Heart left ventricle (tissue), 16 donors: ENCODE measurements at regions not wholly inside any gene's neighbourhood (a gene's known extent, or its start where the extent isn't known, plus 50 kb on each side); places are given as distances from the start of the nearest gene placed in this dataset.

Experiments used
- ATAC-seq, 4 donors: fragments of 200-7000 bp; cut with Tn5 transposase; one replicate each; pipeline ENCODE4 v1.9.1; 2020 to 2022; ENCODE audit warnings: moderate library complexity in 4 of 4, mild to moderate bottlenecking in 3 of 4, moderate number of reproducible peaks in 1 of 4
- DNase-seq, 5 donors: peaks; one replicate each; pipeline ENCODE4 v3.0.0-alpha.2; 2020
- H3K27ac ChIP-seq, 12 donors: fragments of 200-600 bp; sonication (generic) in 4 of 12; one replicate each; pipeline versions ENCODE4 v1.5.0 to v1.8.0; 2016 to 2022; ENCODE audit warnings: mild to moderate bottlenecking in 2 of 12
- H3K27me3 ChIP-seq, 9 donors: fragments of 200-600 bp; sonication (generic) in 2 of 9; one replicate each; pipeline versions ENCODE4 v1.5.1 to v1.8.0; 2016 to 2022; ENCODE audit warnings: mild to moderate bottlenecking in 3 of 9
- H3K36me3 ChIP-seq, 9 donors: fragments of 200-600 bp; sonication (generic) in 2 of 9; one replicate each; pipeline versions ENCODE4 v1.5.0 to v1.8.0; 2018 to 2022; ENCODE audit warnings: mild to moderate bottlenecking in 2 of 9
- H3K4me1 ChIP-seq, 12 donors: fragments of 200-600 bp; sonication (generic) in 4 of 12; one replicate each; pipeline versions ENCODE4 v1.5.0 to v1.8.0; 2016 to 2022; ENCODE audit warnings: mild to moderate bottlenecking in 3 of 12
- H3K4me3 ChIP-seq, 12 donors: fragments of 200-600 bp; sonication (generic) in 4 of 12; one replicate each; pipeline versions ENCODE4 v1.5.0 to v1.8.0; 2017 to 2022; ENCODE audit warnings: mild to moderate bottlenecking in 9 of 12, moderate library complexity in 4 of 12
- H3K9me3 ChIP-seq, 12 donors: fragments of 200-600 bp; sonication (generic) in 4 of 12; one replicate each; pipeline versions ENCODE4 v1.5.0 to v1.8.0; 2016 to 2022; ENCODE audit warnings: mild to moderate bottlenecking in 1 of 12
- POLR2A ChIP-seq, 2 donors: fragments of 450-650 bp; IDR thresholded peaks; one replicate each; pipeline ENCODE4 v1.6.1; 2017; ENCODE audit warnings: antibody characterized with exemption in 2 of 2, mild to moderate bottlenecking in 2 of 2, moderate library complexity in 2 of 2
- WGBS, 4 donors: extraction: QIAGEN DNeasy Blood & Tissue Kit in 2 of 4; methylation state at CpG; one replicate each; pipeline versions ENCODE4 v1.1.5 to v1.1.7; 2013 to 2018; 5-methylcytosine and 5-hydroxymethylcytosine counted together
- intact Hi-C, 10 donors: fragments of 100-400 bp; cut with DNase I; formaldehyde crosslinking; loops; one replicate each; pipeline versions ENCODE4 v1.11.1 to v1.14.2; 2022
- TF ChIP-seq, protein P1 (sequence below), 12 donors: fragments of 200-600 bp; sonication (generic) in 4 of 12; IDR thresholded peaks; one replicate each; pipeline versions ENCODE4 v1.5.0 to v1.8.0; 2018 to 2022; ENCODE audit warnings: antibody characterized with exemption in 12 of 12, mild to moderate bottlenecking in 5 of 12
- donor health status: ischemic (EF 13 %, LVEDD 7.1; RV severe dilation, severe dysfunction).
- donor health status: healthy with polysubstance abuse.
- donor health status: DM: no; HTN: yes; CAD: no.
- donor health status: DM: no; HTN: no; CAD: no.
- donor health status: ischemic (EF 25% LVEDD 6.9; RV normal size, moderate dysfunction).
- donor health status: ischemic (EF 25% LVEDD 5.7; RV mildly dilated, moderate dysfunction).
- donor health status: healthy.
- donor health status: DM: yes; HTN: yes; CAD: no.
- donor health status: ischemic (EF 35%, LVEDD 5.7; RV mildly dilated, moderate dysfunction).
- donor health status: nonischemic (EF 11% LVEDD 7.7; RV severe dilation, severe dysfunction).
- donor health status: DM: yes; HTN: yes; CAD: no.
- donor health status: PGD.
- donor health status: ischemic (EF 29% LVEDD 5.4; RV normal size, mild dysfunction).
- donor health status: nonischemic (EF 23%, LVEDD 6.1; RV moderate dilation, normal function).

GRCh38 chr5:164784230-164784629, 1278.8 kb downstream of the MAT2B start:
- H3K27me3 ChIP-seq, result no peaks in the 10 kb centered on the region
- DNase-seq (no peak), ATAC-seq (no peak)
- TF ChIP-seq, protein P1, sequence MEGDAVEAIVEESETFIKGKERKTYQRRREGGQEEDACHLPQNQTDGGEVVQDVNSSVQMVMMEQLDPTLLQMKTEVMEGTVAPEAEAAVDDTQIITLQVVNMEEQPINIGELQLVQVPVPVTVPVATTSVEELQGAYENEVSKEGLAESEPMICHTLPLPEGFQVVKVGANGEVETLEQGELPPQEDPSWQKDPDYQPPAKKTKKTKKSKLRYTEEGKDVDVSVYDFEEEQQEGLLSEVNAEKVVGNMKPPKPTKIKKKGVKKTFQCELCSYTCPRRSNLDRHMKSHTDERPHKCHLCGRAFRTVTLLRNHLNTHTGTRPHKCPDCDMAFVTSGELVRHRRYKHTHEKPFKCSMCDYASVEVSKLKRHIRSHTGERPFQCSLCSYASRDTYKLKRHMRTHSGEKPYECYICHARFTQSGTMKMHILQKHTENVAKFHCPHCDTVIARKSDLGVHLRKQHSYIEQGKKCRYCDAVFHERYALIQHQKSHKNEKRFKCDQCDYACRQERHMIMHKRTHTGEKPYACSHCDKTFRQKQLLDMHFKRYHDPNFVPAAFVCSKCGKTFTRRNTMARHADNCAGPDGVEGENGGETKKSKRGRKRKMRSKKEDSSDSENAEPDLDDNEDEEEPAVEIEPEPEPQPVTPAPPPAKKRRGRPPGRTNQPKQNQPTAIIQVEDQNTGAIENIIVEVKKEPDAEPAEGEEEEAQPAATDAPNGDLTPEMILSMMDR (IDR thresholded peaks at IDR 0.05), result no peak
- TF ChIP-seq POLR2A (IDR thresholded peaks at IDR 0.05), result no peak
- WGBS, 4 donors, result 90 to 94% (median 92%) methylated on average over 3 of the region's 3 CpGs
- H3K4me3 ChIP-seq, result no peak overlapping the region
- H3K9me3 ChIP-seq, result no peaks in the 10 kb centered on the region
- no peak overlapping the region for H3K27ac ChIP-seq
- no peaks in the 10 kb centered on the region for H3K36me3 ChIP-seq
- H3K4me1 ChIP-seq, result no peaks in the 10 kb centered on the region
- intact Hi-C loops, result no loop called here

DNA sequence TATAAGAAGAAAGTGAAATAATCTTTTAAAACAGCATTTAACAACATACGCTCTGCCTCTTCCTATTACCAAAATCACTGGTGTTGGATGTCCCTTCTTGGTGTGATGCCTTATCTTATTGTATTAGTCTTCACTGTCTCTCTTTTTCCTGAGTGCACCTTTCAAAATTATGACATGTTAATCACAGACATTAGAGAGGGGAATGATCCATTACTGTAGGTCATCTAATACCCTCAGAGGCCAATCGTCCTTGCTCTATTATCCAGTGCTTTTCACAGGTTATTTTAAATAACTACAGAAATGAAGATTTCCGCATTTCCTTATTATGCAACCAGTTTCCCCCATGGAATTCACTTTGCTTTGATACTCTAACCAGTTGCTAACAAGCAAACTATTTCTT, 1292.7 kb downstream of the MAT2B start:
- intact Hi-C loops, result no loop called here
- no peaks in the 10 kb centered on the region for H3K4me1 ChIP-seq
- H3K9me3 ChIP-seq, result peaks cover 0 to 21% (median 0%) of the 10 kb centered on the region in 12 donors
- no peak for ATAC-seq
- 74 to 83% (median 79%) methylated on average over 3 of the region's 3 CpGs for WGBS, 4 donors
- H3K27ac ChIP-seq, result no peak overlapping the region
- no peak for DNase-seq
- H3K36me3 ChIP-seq, result no peaks in the 10 kb centered on the region
- no peaks in the 10 kb centered on the region for H3K27me3 ChIP-seq
- no peak for TF ChIP-seq POLR2A (IDR thresholded peaks at IDR 0.05)
- TF ChIP-seq, protein P1 (IDR thresholded peaks at IDR 0.05), result no peak
- no peak overlapping the region for H3K4me3 ChIP-seq

GRCh38 chr5:164799391-164799790, 1294.0 kb downstream of the MAT2B start:
- no peak for ATAC-seq
- H3K27ac ChIP-seq, result no peak overlapping the region
- no peak overlapping the region for H3K4me3 ChIP-seq
- TF ChIP-seq, protein P1 (IDR thresholded peaks at IDR 0.05), result no peak
- no peak for TF ChIP-seq POLR2A (IDR thresholded peaks at IDR 0.05)
- 69 to 88% (median 74%) methylated on average over 2 of the region's 2 CpGs for WGBS, 4 donors
- no peaks in the 10 kb centered on the region for H3K4me1 ChIP-seq
- H3K9me3 ChIP-seq, result peaks cover 0 to 21% (median 0%) of the 10 kb centered on the region in 12 donors
- DNase-seq, result no peak
- H3K36me3 ChIP-seq, result no peaks in the 10 kb centered on the region
- H3K27me3 ChIP-seq, result no peaks in the 10 kb centered on the region
- intact Hi-C loops, result no loop called here

- WGBS, 4 donors, result 72 to 82% (median 74%) methylated on average over 4 of the region's 4 CpGs
- H3K27ac ChIP-seq, result no peak overlapping the region
- H3K36me3 ChIP-seq, result no peaks in the 10 kb centered on the region
- intact Hi-C loops, result no loop called here
- H3K27me3 ChIP-seq, result no peaks in the 10 kb centered on the region
- TF ChIP-seq, protein P1 (IDR thresholded peaks at IDR 0.05), result no peak
- TF ChIP-seq POLR2A (IDR thresholded peaks at IDR 0.05), result no peak
- no peaks in the 10 kb centered on the region for H3K4me1 ChIP-seq
- ATAC-seq, result no peak
- peaks cover 0 to 21% (median 0%) of the 10 kb centered on the region in 12 donors for H3K9me3 ChIP-seq
- DNase-seq, result no peak
- H3K4me3 ChIP-seq, result no peak overlapping the region
These were observed 1296.5 kb downstream of the MAT2B start for GRCh38 chr5:164801910-164802309.
